ENCODE measurements at regions not wholly inside any gene's neighbourhood (a gene's known extent, or its start where the extent isn't known, plus 50 kb on each side); places are given as distances from the start of the nearest gene placed in this dataset.
"Not testable (repeated sequence)": the region's sequence is repeated elsewhere in the genome, so short reads cannot be mapped to it uniquely, and the experiment has no call there.

GRCh38 chr3:68676136-68676535 lies 256.2 kb downstream of the TAFA4 start:
- no peak for DNase-seq
- in situ Hi-C loops (cut with HindIII; ENCODE audit: low pct_ligation_motif_present, low pct_unique_long_range_greater_than_20kb, low sequenced_read_pairs), result no loop called here

GRCh38 chr3:68667346-68667745 lies 265.0 kb downstream of the TAFA4 start:
- DNase-seq, result no peak
- in situ Hi-C loops (cut with HindIII; ENCODE audit: low pct_ligation_motif_present, low pct_unique_long_range_greater_than_20kb, low sequenced_read_pairs), result no loop called here

- no peak for DNase-seq
- in situ Hi-C loops (cut with HindIII; ENCODE audit: low pct_ligation_motif_present, low pct_unique_long_range_greater_than_20kb, low sequenced_read_pairs), result no loop called here
These were observed 265.8 kb downstream of the TAFA4 start for GRCh38 chr3:68666429-68667136.

- in situ Hi-C loops (cut with HindIII; ENCODE audit: low pct_ligation_motif_present, low pct_unique_long_range_greater_than_20kb, low sequenced_read_pairs), result no loop called here
- no peak for DNase-seq
These were observed 268.1 kb downstream of the TAFA4 start for GRCh38 chr3:68664276-68664675.

- in situ Hi-C loops (cut with HindIII; ENCODE audit: low pct_ligation_motif_present, low pct_unique_long_range_greater_than_20kb, low sequenced_read_pairs), result no loop called here
- no peak for DNase-seq
These were observed 270.2 kb downstream of the TAFA4 start for GRCh38 chr3:68662176-68662575.

GRCh38 chr3:68650657-68651056 lies 281.7 kb downstream of the TAFA4 start:
- in situ Hi-C loops (cut with HindIII; ENCODE audit: low pct_ligation_motif_present, low pct_unique_long_range_greater_than_20kb, low sequenced_read_pairs); DNase-seq: not testable (repeated sequence)

- DNase-seq, result no peak
- in situ Hi-C loops (cut with HindIII; ENCODE audit: low pct_ligation_motif_present, low pct_unique_long_range_greater_than_20kb, low sequenced_read_pairs), result no loop called here
These were observed 283.9 kb downstream of the TAFA4 start for GRCh38 chr3:68648494-68648893.

- in situ Hi-C loops (cut with HindIII; ENCODE audit: low pct_ligation_motif_present, low pct_unique_long_range_greater_than_20kb, low sequenced_read_pairs), result no loop called here
- DNase-seq, result no peak
These were observed 300.3 kb downstream of the TAFA4 start for GRCh38 chr3:68631850-68632545.

GRCh38 chr3:68620211-68620610 lies 312.1 kb downstream of the TAFA4 start:
- DNase-seq, result no peak
- in situ Hi-C loops (cut with HindIII; ENCODE audit: low pct_ligation_motif_present, low pct_unique_long_range_greater_than_20kb, low sequenced_read_pairs), result no loop called here

- no peak for DNase-seq
- in situ Hi-C loops (cut with HindIII; ENCODE audit: low pct_ligation_motif_present, low pct_unique_long_range_greater_than_20kb, low sequenced_read_pairs), result no loop called here
These were observed 318.3 kb downstream of the TAFA4 start for GRCh38 chr3:68614087-68614486.

- DNase-seq, result no peak
- in situ Hi-C loops (cut with HindIII; ENCODE audit: low pct_ligation_motif_present, low pct_unique_long_range_greater_than_20kb, low sequenced_read_pairs), result no loop called here
These were observed 361.0 kb downstream of the TAFA4 start for GRCh38 chr3:68571321-68571720.

- no peak for DNase-seq
- in situ Hi-C loops (cut with HindIII; ENCODE audit: low pct_ligation_motif_present, low pct_unique_long_range_greater_than_20kb, low sequenced_read_pairs), result no loop called here
These were observed 371.6 kb downstream of the TAFA4 start for GRCh38 chr3:68560728-68561127.

- no peak for DNase-seq
- in situ Hi-C loops (cut with HindIII; ENCODE audit: low pct_ligation_motif_present, low pct_unique_long_range_greater_than_20kb, low sequenced_read_pairs), result no loop called here
These were observed 396.6 kb downstream of the TAFA4 start for GRCh38 chr3:68535782-68536181.

- DNase-seq, result no peak
- in situ Hi-C loops (cut with HindIII; ENCODE audit: low pct_ligation_motif_present, low pct_unique_long_range_greater_than_20kb, low sequenced_read_pairs), result no loop called here
These were observed 409.0 kb downstream of the TAFA4 start for GRCh38 chr3:68523330-68523729.

- in situ Hi-C loops (cut with HindIII; ENCODE audit: low pct_ligation_motif_present, low pct_unique_long_range_greater_than_20kb, low sequenced_read_pairs), result no loop called here
These were observed 417.1 kb downstream of the TAFA4 start for GRCh38 chr3:68515237-68515636.

GRCh38 chr3:68504201-68504600 lies 428.1 kb downstream of the TAFA4 start:
- no peak for DNase-seq
- in situ Hi-C loops (cut with HindIII; ENCODE audit: low pct_ligation_motif_present, low pct_unique_long_range_greater_than_20kb, low sequenced_read_pairs), result no loop called here

More at GRCh38 chr3:68515237-68515636, 417.1 kb downstream of the TAFA4 start:
- no peak for DNase-seq

GRCh38 chr3:68485845-68486244 lies 446.5 kb downstream of the TAFA4 start:
- in situ Hi-C loops (cut with HindIII; ENCODE audit: low pct_ligation_motif_present, low pct_unique_long_range_greater_than_20kb, low sequenced_read_pairs); DNase-seq: not testable (repeated sequence)

GRCh38 chr3:68485051-68485450 lies 447.3 kb downstream of the TAFA4 start:
- in situ Hi-C loops (cut with HindIII; ENCODE audit: low pct_ligation_motif_present, low pct_unique_long_range_greater_than_20kb, low sequenced_read_pairs), result no loop called here
- no peak for DNase-seq

GRCh38 chr3:68483601-68484000 lies 448.7 kb downstream of the TAFA4 start:
- no peak for DNase-seq
- in situ Hi-C loops (cut with HindIII; ENCODE audit: low pct_ligation_motif_present, low pct_unique_long_range_greater_than_20kb, low sequenced_read_pairs), result no loop called here

GRCh38 chr3:68483041-68483440 lies 449.3 kb downstream of the TAFA4 start:
- DNase-seq, result no peak
- in situ Hi-C loops (cut with HindIII; ENCODE audit: low pct_ligation_motif_present, low pct_unique_long_range_greater_than_20kb, low sequenced_read_pairs), result no loop called here

Measured in ACHN (cell line).